MM.1S (cell line): ENCODE measurements at regions not wholly inside any gene's neighbourhood (a gene's known extent, or its start where the extent isn't known, plus 50 kb on each side); places are given as distances from the start of the nearest gene placed in this dataset.

Experiments used
- EZH2phosphoT487 ChIP-seq: fragments of 300-600 bp; sonication (generic); IDR thresholded peaks from 2 replicates; pipeline ENCODE4 v1.6.1; 2018; ENCODE audit warnings: antibody characterized with exemption, low read length
- TF ChIP-seq, protein P1 (sequence below): fragments of 300-600 bp; sonication (generic); IDR thresholded peaks from 2 replicates; pipeline ENCODE4 v1.5.1; 2016; ENCODE audit warnings: antibody characterized with exemption, low read length, mixed read lengths

DNA sequence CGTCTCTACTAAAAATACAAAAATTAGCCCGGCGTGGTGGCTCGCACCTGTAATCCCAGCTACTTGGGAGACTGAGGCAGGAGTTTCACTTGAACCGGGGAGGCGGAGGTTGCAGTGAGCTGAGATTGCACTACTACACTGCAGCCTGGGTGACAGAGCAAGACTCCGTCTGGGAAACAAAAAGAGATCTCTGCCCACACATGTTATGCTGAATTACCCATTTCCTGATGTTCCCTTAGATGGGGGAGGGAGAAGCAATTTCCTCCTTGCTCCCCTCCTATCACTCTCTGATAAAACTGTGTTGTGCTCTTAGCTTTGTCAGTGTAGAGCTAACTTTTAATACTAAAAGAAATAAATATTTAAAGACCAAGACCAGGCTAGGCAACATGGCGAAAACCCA is 102.5 kb downstream of the LARP7 start:
- TF ChIP-seq EZH2phosphoT487, result no peak
- TF ChIP-seq, protein P1, sequence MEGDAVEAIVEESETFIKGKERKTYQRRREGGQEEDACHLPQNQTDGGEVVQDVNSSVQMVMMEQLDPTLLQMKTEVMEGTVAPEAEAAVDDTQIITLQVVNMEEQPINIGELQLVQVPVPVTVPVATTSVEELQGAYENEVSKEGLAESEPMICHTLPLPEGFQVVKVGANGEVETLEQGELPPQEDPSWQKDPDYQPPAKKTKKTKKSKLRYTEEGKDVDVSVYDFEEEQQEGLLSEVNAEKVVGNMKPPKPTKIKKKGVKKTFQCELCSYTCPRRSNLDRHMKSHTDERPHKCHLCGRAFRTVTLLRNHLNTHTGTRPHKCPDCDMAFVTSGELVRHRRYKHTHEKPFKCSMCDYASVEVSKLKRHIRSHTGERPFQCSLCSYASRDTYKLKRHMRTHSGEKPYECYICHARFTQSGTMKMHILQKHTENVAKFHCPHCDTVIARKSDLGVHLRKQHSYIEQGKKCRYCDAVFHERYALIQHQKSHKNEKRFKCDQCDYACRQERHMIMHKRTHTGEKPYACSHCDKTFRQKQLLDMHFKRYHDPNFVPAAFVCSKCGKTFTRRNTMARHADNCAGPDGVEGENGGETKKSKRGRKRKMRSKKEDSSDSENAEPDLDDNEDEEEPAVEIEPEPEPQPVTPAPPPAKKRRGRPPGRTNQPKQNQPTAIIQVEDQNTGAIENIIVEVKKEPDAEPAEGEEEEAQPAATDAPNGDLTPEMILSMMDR, result no peak
